Gastrocnemius medialis (tissue), 4 donors: ENCODE measurements at regions not wholly inside any gene's neighbourhood (a gene's known extent, or its start where the extent isn't known, plus 50 kb on each side); places are given as distances from the start of the nearest gene placed in this dataset.
"Not testable (repeated sequence)": the region's sequence is repeated elsewhere in the genome, so short reads cannot be mapped to it uniquely, and the experiment has no call there.

Experiments used
- ATAC-seq, 2 donors: fragments of 150-250 bp; one replicate each; pipeline ENCODE4 v1.9.1; 2016
- DNase-seq, 2 donors: peaks; one replicate each; pipeline ENCODE4 v3.0.0-alpha.2; 2019
- H3K27ac ChIP-seq, 4 donors: fragments of 200-600 bp; sonication (generic); 1 replicate in 1 of 4; 2 replicates in 3 of 4; pipeline ENCODE4 v1.5.1; 2016 to 2018; ENCODE audit warnings: mild to moderate bottlenecking in 2 of 4, moderate library complexity in 1 of 4
- H3K27me3 ChIP-seq, 3 donors: fragments of 200-600 bp; sonication (generic) in 2 of 3; 1 replicate in 1 of 3; 2 replicates in 2 of 3; pipeline versions ENCODE4 v1.5.1 to v1.6.0; 2016 to 2019; ENCODE audit warnings: mild to moderate bottlenecking in 1 of 3, moderate library complexity in 1 of 3
- H3K36me3 ChIP-seq, 2 donors: fragments of 200-600 bp; sonication (generic) in 1 of 2; one replicate each; pipeline ENCODE4 v1.5.1; 2017 to 2018
- H3K4me1 ChIP-seq, 2 donors: fragments of 200-600 bp; sonication (generic) in 1 of 2; one replicate each; pipeline ENCODE4 v1.5.1; 2016 to 2017; ENCODE audit warnings: mild to moderate bottlenecking in 2 of 2
- H3K4me3 ChIP-seq, 4 donors: fragments of 200-600 bp; sonication (generic) in 3 of 4; 1 replicate in 1 of 4; 2 replicates in 3 of 4; pipeline ENCODE4 v1.5.1; 2016 to 2019; ENCODE audit warnings: mild to moderate bottlenecking in 2 of 4
- H3K9me3 ChIP-seq, 3 donors: fragments of 200-600 bp; sonication (generic) in 2 of 3; 1 replicate in 1 of 3; 2 replicates in 2 of 3; pipeline ENCODE4 v1.5.1; 2016 to 2019
- POLR2A ChIP-seq, 2 donors: fragments of 450-650 bp; IDR thresholded peaks; one replicate each; pipeline ENCODE4 v1.6.1; 2017; ENCODE audit warnings: antibody characterized with exemption in 2 of 2, mild to moderate bottlenecking in 2 of 2, moderate library complexity in 2 of 2
- in situ Hi-C, 4 donors: fragments of 200-750 bp; cut with MboI; loops; one replicate each; pipeline versions ENCODE4 v1.15.0 to v1.8.0; 2017; ENCODE audit warnings: low sequenced_read_pairs in 4 of 4
- intact Hi-C: fragments of 100-400 bp; cut with DNase I; formaldehyde crosslinking; loops from one replicate; pipeline ENCODE4 v1.15.1; 2023; ENCODE audit warnings: low total_unique reads
- TF ChIP-seq, protein P1 (sequence below), 5 experiments: fragments of 450-650 bp in 3 of 5; fragments of 200-600 bp in 2 of 5; sonication (generic) in 2 of 5; IDR thresholded peaks in 4 of 5; conservative IDR thresholded peaks in 1 of 5; 1 replicate in 4 of 5; 2 replicates in 1 of 5; pipeline ENCODE4 v1.5.1; 2016 to 2019; ENCODE audit warnings: antibody characterized with exemption in 5 of 5, mild to moderate bottlenecking in 3 of 5, moderate library complexity in 3 of 5

DNA sequence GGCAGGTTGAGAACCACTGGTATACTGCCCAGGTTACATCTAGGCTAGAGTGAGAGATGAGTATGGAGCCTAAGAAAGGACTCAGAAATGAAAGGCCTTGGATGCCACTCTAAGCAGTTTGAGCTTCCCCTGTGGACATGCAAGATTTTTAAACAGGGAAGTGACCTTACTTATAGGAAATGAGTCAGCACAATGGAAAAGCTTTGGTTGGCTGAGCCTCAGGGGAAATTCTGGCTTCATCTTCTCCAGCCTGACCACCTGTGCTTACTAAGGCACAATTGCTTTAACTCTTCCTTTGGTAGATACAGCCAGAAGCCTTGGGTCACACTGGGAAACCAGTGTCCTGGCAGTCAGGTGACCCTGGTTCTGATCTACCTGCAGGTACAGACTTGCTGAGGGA is 380.2 kb upstream of the ZNF462 start:
- Histone ChIP-seq H3K27ac (no peak overlapping the region), H3K36me3 (no peaks in the 10 kb centered on the region), H3K27me3 (no peaks in the 10 kb centered on the region), H3K9me3 (no peaks in the 10 kb centered on the region), H3K4me3 (no peak overlapping the region), H3K4me1 (peaks cover 5 to 15% of the 10 kb centered on the region in 2 donors)
- intact Hi-C loops (no loop called here), in situ Hi-C loops (no loop called here)
- ATAC-seq (peak; percentile 12 to 24), DNase-seq (peak in 1 of 2 donors; percentile 18)
- TF ChIP-seq, protein P1, sequence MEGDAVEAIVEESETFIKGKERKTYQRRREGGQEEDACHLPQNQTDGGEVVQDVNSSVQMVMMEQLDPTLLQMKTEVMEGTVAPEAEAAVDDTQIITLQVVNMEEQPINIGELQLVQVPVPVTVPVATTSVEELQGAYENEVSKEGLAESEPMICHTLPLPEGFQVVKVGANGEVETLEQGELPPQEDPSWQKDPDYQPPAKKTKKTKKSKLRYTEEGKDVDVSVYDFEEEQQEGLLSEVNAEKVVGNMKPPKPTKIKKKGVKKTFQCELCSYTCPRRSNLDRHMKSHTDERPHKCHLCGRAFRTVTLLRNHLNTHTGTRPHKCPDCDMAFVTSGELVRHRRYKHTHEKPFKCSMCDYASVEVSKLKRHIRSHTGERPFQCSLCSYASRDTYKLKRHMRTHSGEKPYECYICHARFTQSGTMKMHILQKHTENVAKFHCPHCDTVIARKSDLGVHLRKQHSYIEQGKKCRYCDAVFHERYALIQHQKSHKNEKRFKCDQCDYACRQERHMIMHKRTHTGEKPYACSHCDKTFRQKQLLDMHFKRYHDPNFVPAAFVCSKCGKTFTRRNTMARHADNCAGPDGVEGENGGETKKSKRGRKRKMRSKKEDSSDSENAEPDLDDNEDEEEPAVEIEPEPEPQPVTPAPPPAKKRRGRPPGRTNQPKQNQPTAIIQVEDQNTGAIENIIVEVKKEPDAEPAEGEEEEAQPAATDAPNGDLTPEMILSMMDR (IDR thresholded peaks at IDR 0.05 in 4 of 5, conservative IDR thresholded peaks at IDR 0.05 in 1 of 5) = no peak
- no peak for TF ChIP-seq POLR2A (IDR thresholded peaks at IDR 0.05)

DNA sequence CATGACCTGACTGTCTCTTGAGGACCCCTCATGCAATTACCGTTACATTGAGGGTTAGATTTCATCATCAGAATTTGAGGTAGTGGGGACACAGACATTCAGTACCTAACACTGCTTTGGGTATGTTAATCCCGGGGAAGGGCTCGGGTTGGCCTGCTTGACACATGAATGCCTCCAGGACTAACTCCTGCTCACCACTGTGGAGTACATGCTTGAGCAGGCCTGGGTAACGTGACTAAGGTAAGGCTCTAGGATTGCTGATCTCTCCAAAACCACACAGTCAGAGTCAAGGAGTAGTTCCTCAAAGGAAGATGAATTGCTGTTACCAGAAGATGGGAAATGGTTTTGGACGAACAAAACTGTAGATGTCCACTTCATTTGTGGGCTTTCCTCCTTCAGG is 376.3 kb upstream of the ZNF462 start:
- Histone ChIP-seq H3K9me3 (no peaks in the 10 kb centered on the region), H3K4me1 (peaks cover 5 to 10% of the 10 kb centered on the region in 2 donors), H3K27ac (no peak overlapping the region), H3K36me3 (no peaks in the 10 kb centered on the region), H3K27me3 (no peaks in the 10 kb centered on the region), H3K4me3 (no peak overlapping the region)
- DNase-seq (no peak), ATAC-seq (no peak)
- intact Hi-C loops = no loop called here
- in situ Hi-C loops = no loop called here
- TF ChIP-seq, protein P1 (IDR thresholded peaks at IDR 0.05 in 4 of 5, conservative IDR thresholded peaks at IDR 0.05 in 1 of 5) = no peak
- no peak for TF ChIP-seq POLR2A (IDR thresholded peaks at IDR 0.05)

DNA sequence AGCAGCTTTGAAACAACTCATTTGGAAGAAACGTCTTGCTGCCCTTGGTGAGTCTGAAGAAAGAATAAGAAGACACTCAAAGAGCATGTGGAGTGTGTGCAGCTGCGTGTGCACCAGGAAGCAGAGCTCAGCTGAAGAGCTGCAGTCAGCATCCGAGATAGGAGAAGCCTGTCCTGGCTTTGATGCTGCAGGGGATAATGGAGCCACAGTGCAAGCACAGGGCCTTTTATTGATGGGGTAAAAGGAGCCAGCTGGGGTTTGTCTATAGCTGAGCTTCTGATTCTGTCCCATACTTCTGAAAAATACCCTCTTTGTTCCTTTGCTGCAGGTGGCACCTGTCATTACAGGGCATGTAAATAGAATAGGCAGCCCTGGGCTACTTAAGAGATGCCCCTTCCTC is 375.7 kb upstream of the ZNF462 start:
- ATAC-seq (no peak), DNase-seq (no peak)
- TF ChIP-seq, protein P1 (IDR thresholded peaks at IDR 0.05 in 4 of 5, conservative IDR thresholded peaks at IDR 0.05 in 1 of 5) = no peak
- TF ChIP-seq POLR2A (IDR thresholded peaks at IDR 0.05) = no peak
- no peaks in the 10 kb centered on the region for H3K27me3 ChIP-seq
- H3K27ac ChIP-seq = no peak overlapping the region
- intact Hi-C loops (no loop called here), in situ Hi-C loops (no loop called here)
- H3K36me3 ChIP-seq = no peaks in the 10 kb centered on the region
- H3K4me3 ChIP-seq = no peak overlapping the region
- H3K9me3 ChIP-seq = no peaks in the 10 kb centered on the region
- peaks cover 5 to 7% of the 10 kb centered on the region in 2 donors for H3K4me1 ChIP-seq

DNA sequence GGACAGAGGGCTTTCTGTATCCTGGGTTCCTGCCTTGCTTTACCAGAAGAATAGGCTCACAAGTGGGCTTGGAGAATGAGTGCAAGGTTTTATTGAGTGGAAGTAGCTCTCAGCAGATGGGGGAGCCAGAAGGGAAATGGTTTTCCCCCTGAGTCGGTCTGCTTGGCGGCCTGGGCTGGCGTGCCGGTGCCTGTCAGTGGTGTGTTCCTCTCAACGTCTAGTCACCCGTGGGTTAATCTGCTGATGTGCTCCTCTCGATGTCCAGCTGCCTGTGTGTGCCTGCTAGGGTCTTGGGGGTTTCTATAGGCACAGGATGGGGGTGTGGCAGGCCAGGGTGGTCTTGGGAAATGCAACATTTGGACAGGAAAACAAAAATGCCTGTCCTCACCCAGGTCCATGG is 370.8 kb upstream of the ZNF462 start:
- H3K27me3 ChIP-seq, DNase-seq, H3K4me1 ChIP-seq, ATAC-seq, H3K36me3 ChIP-seq, H3K4me3 ChIP-seq, H3K27ac ChIP-seq, H3K9me3 ChIP-seq, in situ Hi-C loops, intact Hi-C loops: not testable (repeated sequence)

DNA sequence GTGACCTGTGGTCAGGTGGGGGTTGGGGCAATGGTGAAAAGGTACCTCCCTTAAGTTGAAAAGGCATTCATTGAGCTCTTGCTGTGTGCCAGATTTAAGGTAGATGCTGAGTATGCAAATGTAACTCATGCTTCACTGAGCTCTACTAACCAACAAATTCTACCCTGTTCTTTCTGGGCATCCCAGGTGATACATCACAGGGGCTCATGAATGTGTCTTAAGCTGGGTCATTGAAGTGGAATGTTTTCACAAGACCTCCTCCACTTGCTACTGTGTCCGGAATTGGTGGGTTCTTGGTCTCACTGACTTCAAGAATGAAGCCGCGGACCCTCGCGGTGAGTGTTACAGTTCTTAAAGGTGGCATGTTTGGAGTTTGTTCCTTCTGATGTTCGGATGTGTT is 362.8 kb upstream of the ZNF462 start:
- no peak for DNase-seq
- Histone ChIP-seq H3K4me1 (no peaks in the 10 kb centered on the region), H3K27ac (no peak overlapping the region), H3K36me3 (no peaks in the 10 kb centered on the region), H3K9me3 (no peaks in the 10 kb centered on the region), H3K27me3 (no peaks in the 10 kb centered on the region), H3K4me3 (no peak overlapping the region)
- TF ChIP-seq, protein P1 (IDR thresholded peaks at IDR 0.05 in 4 of 5, conservative IDR thresholded peaks at IDR 0.05 in 1 of 5) = no peak
- no peak for TF ChIP-seq POLR2A (IDR thresholded peaks at IDR 0.05)
- in situ Hi-C loops = loop anchor here in 1 of 4 donors (25.0 kb wide), 1 partner anchor 112 kb away; no protein-coding TSS in a partner anchor
- intact Hi-C loops = no loop called here
- no peak for ATAC-seq

DNA sequence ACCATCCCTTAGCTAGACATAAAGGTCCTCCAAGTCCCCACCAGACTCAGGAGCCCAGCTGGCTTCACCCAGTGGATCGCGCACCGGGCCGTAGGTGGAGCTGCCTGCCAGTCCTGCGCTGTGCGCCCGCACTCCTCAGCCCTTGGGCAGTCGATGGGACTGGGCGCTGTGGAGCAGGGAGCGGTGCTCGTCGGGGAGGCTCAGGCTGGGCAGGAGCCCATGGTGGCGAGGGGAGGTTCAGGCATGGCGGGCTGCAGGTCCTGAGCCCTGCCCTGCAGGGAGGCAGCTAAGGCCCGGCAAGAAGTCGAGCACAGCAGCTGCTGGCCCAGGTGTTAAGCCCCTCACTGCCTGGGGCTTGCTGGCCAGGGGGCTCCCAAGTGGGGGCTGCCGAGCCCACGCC is 361.8 kb upstream of the ZNF462 start:
- H3K27me3 ChIP-seq, intact Hi-C loops, DNase-seq, H3K4me1 ChIP-seq, H3K9me3 ChIP-seq, H3K4me3 ChIP-seq, H3K36me3 ChIP-seq, H3K27ac ChIP-seq, ATAC-seq: not testable (repeated sequence)
- in situ Hi-C loops = loop anchor here in 1 of 4 donors (25.0 kb wide), 1 partner anchor 111 kb away; no protein-coding TSS in a partner anchor
